GM12865 (cell line): ENCODE measurements at regions not wholly inside any gene's neighbourhood (a gene's known extent, or its start where the extent isn't known, plus 50 kb on each side); places are given as distances from the start of the nearest gene placed in this dataset.
"Not testable (repeated sequence)": the region's sequence is repeated elsewhere in the genome, so short reads cannot be mapped to it uniquely, and the experiment has no call there.

Source experiments
- DNase-seq: peaks from one replicate; pipeline ENCODE4 v3.0.0; 2010; ENCODE audit warnings: low read depth
- H3K4me3 ChIP-seq: 2 replicates; pipeline ENCODE4 v1.5.1; 2011; ENCODE audit warnings: mild to moderate bottlenecking, low read depth, low read length, control low read depth
- CTCF ChIP-seq: IDR thresholded peaks from 2 replicates; pipeline ENCODE4 v1.5.1; 2011; ENCODE audit warnings: low read length, control low read depth, low read depth, inconsistent platforms; ENCODE audit not compliant: insufficient read depth; ENCODE audit errors: missing control alignments

GRCh38 chr11:115974703-115975102, 470.5 kb upstream of the CADM1 start:
- H3K4me3 ChIP-seq = no peak overlapping the region
- TF ChIP-seq CTCF = no peak
- no peak for DNase-seq

GRCh38 chr11:115967203-115967602, 463.0 kb upstream of the CADM1 start:
- DNase-seq, H3K4me3 ChIP-seq: not testable (repeated sequence)

- no peak for TF ChIP-seq CTCF
- H3K4me3 ChIP-seq = no peak overlapping the region
- DNase-seq = no peak
These were observed 461.7 kb upstream of the CADM1 start for GRCh38 chr11:115965767-115966504.

GRCh38 chr11:115964091-115964490, 459.9 kb upstream of the CADM1 start:
- DNase-seq = no peak
- H3K4me3 ChIP-seq = no peak overlapping the region
- TF ChIP-seq CTCF = no peak

GRCh38 chr11:115963156-115963555, 458.9 kb upstream of the CADM1 start:
- H3K4me3 ChIP-seq = no peak overlapping the region
- TF ChIP-seq CTCF = no peak
- no peak for DNase-seq

- no peak overlapping the region for H3K4me3 ChIP-seq
- no peak for TF ChIP-seq CTCF
- no peak for DNase-seq
These were observed 457.2 kb upstream of the CADM1 start for GRCh38 chr11:115961159-115962003.

GRCh38 chr11:115959081-115959486, 454.9 kb upstream of the CADM1 start:
- no peak overlapping the region for H3K4me3 ChIP-seq
- no peak for TF ChIP-seq CTCF
- no peak for DNase-seq
